HEK293T (cell line): ENCODE measurements at regions not wholly inside any gene's neighbourhood (a gene's known extent, or its start where the extent isn't known, plus 50 kb on each side); places are given as distances from the start of the nearest gene placed in this dataset.

ENCODE experiments used
- CTCF ChIA-PET: fragments of 350-600 bp; formaldehyde crosslinking; extraction: SDS; loops from one replicate; lab custom pipeline; 2021; ENCODE audit warnings: antibody characterized with exemption, inconsistent platforms; lab: Yijun Ruan, JAX
- POLR2A ChIA-PET: fragments of 350-600 bp; formaldehyde crosslinking; extraction: SDS; loops from one replicate; lab custom pipeline; 2020; ENCODE audit warnings: antibody characterized with exemption, inconsistent platforms; lab: Yijun Ruan, JAX
- DNase-seq: peaks from one replicate; pipeline ENCODE4 v3.0.0; 2012; ENCODE audit warnings: mixed read lengths; ENCODE audit errors: extremely low spot score
- ARNT ChIP-seq: fragments of 450-650 bp; IDR thresholded peaks from 2 replicates; pipeline ENCODE4 v1.6.1; 2017; ENCODE audit warnings: mild to moderate bottlenecking
- BHLHE40 ChIP-seq: fragments of 450-650 bp; IDR thresholded peaks from 2 replicates; pipeline ENCODE4 v1.6.1; 2016; ENCODE audit warnings: mild to moderate bottlenecking, moderate library complexity, borderline replicate concordance
- CTBP1 ChIP-seq: fragments of 450-650 bp; IDR thresholded peaks from 2 replicates; pipeline ENCODE4 v1.6.1; 2016; ENCODE audit warnings: borderline replicate concordance
- ELF4 ChIP-seq: fragments of 450-650 bp; IDR thresholded peaks from 2 replicates; pipeline ENCODE4 v1.6.1; 2017; ENCODE audit warnings: antibody characterized with exemption
- FOXA1 ChIP-seq: fragments of 450-650 bp; IDR thresholded peaks from 2 replicates; pipeline ENCODE4 v1.6.1; 2016; ENCODE audit warnings: mild to moderate bottlenecking
- FOXK2 ChIP-seq: fragments of 450-650 bp; IDR thresholded peaks from 2 replicates; pipeline ENCODE4 v1.6.1; 2016; ENCODE audit warnings: mild to moderate bottlenecking
- FOXM1 ChIP-seq: fragments of 450-650 bp; IDR thresholded peaks from 2 replicates; pipeline ENCODE4 v1.6.1; 2017; ENCODE audit warnings: mild to moderate bottlenecking, borderline replicate concordance
- HDGF ChIP-seq: fragments of 450-650 bp; IDR thresholded peaks from 2 replicates; pipeline ENCODE4 v1.6.1; 2017; ENCODE audit warnings: antibody characterized with exemption, borderline replicate concordance
- L3MBTL2 ChIP-seq: fragments of 450-650 bp; conservative IDR thresholded peaks from 2 replicates; pipeline ENCODE4 v1.6.1; 2016; ENCODE audit warnings: mild to moderate bottlenecking
- LEF1 ChIP-seq: fragments of 450-650 bp; IDR thresholded peaks from 2 replicates; pipeline ENCODE4 v1.6.1; 2017; ENCODE audit warnings: mild to moderate bottlenecking, borderline replicate concordance
- NFRKB ChIP-seq: fragments of 450-650 bp; IDR thresholded peaks from 2 replicates; pipeline ENCODE4 v1.6.1; 2016; ENCODE audit warnings: mild to moderate bottlenecking, moderate library complexity
- PKNOX1 ChIP-seq: fragments of 450-650 bp; IDR thresholded peaks from 2 replicates; pipeline ENCODE4 v1.6.1; 2016
- SP1 ChIP-seq: fragments of 450-650 bp; IDR thresholded peaks from 2 replicates; pipeline ENCODE4 v1.6.1; 2017
- SUZ12 ChIP-seq: fragments of 450-650 bp; IDR thresholded peaks from 2 replicates; pipeline ENCODE4 v1.6.1; 2016; ENCODE audit warnings: mild to moderate bottlenecking
- TARDBP ChIP-seq: fragments of 450-650 bp; IDR thresholded peaks from 2 replicates; pipeline ENCODE4 v1.6.1; 2016
- ZNF384 ChIP-seq: fragments of 450-650 bp; IDR thresholded peaks from 2 replicates; pipeline ENCODE4 v1.6.1; 2016

DNA sequence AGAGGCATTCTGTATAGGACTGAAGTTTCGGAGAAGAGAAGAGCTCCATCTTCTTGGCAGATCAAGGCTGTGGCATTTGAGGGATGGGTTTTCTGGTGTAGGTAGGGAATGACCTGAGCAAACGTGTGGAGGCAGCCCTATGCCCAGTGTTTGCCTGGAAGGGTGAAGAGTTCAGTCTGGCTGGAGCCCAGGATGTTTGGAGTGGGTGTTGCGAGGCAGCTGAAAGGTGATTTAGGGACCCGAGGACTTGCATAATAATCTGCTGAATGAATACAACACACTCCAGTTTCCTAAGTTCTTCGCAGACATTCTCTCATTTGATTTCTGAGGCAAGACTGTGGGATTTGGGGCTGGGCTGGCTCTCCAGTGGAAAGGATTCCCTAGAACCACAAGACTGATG lies 186.2 kb downstream of the CYLD start:
- no peak for DNase-seq
- TF ChIP-seq HDGF: no peak
- no peak for TF ChIP-seq PKNOX1
- TF ChIP-seq BHLHE40: no peak
- TF ChIP-seq FOXA1: no peak
- TF ChIP-seq FOXK2: no peak
- no peak for TF ChIP-seq CTBP1
- no peak for TF ChIP-seq SUZ12
- ChIA-PET POLR2A (no interaction called here), CTCF (no interaction called here)

- CTCF ChIA-PET: no interaction called here
- TF ChIP-seq FOXA1: no peak
- TF ChIP-seq L3MBTL2: no peak
- TF ChIP-seq HDGF: no peak
- no peak for TF ChIP-seq ELF4
- no peak for TF ChIP-seq SP1
- TF ChIP-seq CTBP1: no peak
- TF ChIP-seq NFRKB: no peak
- no peak for TF ChIP-seq BHLHE40
- TF ChIP-seq ZNF384: no peak
- no peak for TF ChIP-seq TARDBP
- TF ChIP-seq PKNOX1: no peak
- TF ChIP-seq FOXK2: no peak
- no peak for TF ChIP-seq ARNT
- TF ChIP-seq FOXM1: no peak
- no peak for TF ChIP-seq LEF1
- no peak for TF ChIP-seq SUZ12
- DNase-seq: no peak
- POLR2A ChIA-PET: no interaction called here
Measured at GRCh38 chr16:50925758-50926357, 184.0 kb downstream of the CYLD start.

DNA sequence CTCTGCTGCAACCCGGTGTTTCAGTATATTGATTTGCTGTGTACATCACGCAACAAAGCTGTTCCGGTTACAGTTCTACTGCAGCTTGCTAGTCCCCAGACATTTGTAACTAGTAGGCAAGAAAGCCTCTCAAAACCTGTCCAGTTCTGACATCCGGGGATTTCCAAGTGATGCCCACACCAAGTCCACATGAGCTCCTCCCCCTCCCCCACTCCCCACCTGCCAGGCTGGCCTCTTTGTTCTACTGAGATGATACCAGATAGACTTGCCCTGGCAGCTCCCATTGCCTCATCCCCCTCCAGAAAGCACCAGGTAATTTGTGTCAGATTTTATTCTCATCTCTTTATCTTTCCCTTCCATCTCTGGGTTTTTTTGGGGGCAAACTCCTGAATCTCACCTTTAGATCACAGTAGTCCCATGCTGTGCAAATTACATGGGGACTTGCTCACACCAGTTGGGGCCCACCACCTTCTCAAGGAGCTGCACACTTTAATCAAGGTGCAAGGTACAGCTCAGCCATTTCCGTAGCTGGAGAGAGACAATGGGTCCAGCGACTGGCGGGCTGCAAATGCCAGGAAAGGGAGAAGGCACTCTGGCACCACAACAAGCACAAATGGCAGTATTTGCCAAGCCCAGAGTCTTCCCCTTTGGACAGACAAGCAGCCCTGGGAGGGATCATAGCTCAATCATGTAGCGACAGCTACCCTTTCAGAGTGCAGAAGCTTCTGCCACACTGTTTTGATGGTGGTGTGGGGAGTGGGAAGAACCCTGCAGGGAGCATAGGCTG lies 183.1 kb downstream of the CYLD start:
- ChIA-PET CTCF (no interaction called here), POLR2A (interaction anchor here (0.7 kb wide), 1 partner anchor 229 kb away, joined by 3 read pairs; no protein-coding TSS in a partner anchor)
- DNase-seq: no peak
- TF ChIP-seq HDGF (no peak), PKNOX1 (no peak), FOXK2 (no peak), SUZ12 (no peak), TARDBP (no peak), CTBP1 (no peak), L3MBTL2 (no peak), FOXA1 (no peak), ARNT (no peak), LEF1 (no peak), ZNF384 (no peak), NFRKB (no peak), SP1 (no peak), ELF4 (no peak), BHLHE40 (no peak), FOXM1 (no peak)

DNA sequence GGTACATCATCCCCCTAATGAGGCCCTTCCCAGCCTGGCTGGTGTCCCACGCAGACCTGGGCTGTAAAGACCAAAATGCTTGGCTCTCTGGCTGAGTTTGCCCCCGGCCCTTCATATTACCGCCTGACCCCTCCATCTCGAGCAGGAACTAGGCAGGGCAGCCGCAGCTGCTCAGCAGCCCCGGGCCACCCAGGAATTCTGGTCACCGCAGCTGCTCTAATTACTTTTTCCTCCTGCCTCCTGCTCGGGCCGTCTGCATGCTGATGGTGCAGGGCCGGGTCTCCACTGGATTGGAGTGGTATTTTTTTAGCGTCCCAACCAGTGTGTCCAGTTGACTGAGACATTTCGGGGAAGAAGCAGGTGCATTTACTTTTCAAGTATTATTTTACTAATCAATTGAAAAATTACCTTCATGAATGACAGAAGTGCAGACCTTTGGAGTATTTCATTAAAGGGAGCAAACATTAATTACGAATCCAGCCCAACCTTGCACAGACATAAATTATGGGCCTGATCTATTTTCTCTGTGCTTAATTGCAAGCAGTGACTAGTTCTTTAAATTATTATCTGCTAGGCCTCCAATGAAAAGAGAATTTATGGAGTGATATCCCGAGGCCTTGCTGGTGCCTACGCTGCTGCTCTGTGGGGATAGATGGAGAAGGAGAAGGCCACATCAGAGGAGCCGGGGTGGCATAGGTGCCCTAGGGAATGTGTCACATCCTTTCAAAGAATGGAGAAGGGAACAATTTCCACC lies 176.2 kb downstream of the CYLD start:
- CTCF ChIA-PET: no interaction called here

More for the DNA sequence above, 176.2 kb downstream of the CYLD start:
- POLR2A ChIA-PET: no interaction called here
- TF ChIP-seq FOXK2 (no peak), SP1 (no peak), NFRKB (no peak), TARDBP (no peak), ARNT (no peak), PKNOX1 (no peak), L3MBTL2 (no peak), BHLHE40 (no peak), SUZ12 (no peak), ZNF384 (no peak), FOXM1 (no peak), LEF1 (no peak), FOXA1 (no peak), HDGF (no peak), CTBP1 (no peak), ELF4 (no peak)
- DNase-seq: no peak
